DND-41 (cell line): ENCODE measurements at regions not wholly inside any gene's neighbourhood (a gene's known extent, or its start where the extent isn't known, plus 50 kb on each side); places are given as distances from the start of the nearest gene placed in this dataset.
A peak's percentile ranks its signal among the peaks of the same experiment; 100 is the strongest.
"Not testable (repeated sequence)": the region's sequence is repeated elsewhere in the genome, so short reads cannot be mapped to it uniquely, and the experiment has no call there.

Experiments
- ATAC-seq: fragments of 200-7000 bp; cut with Tn5 transposase; 3 replicates; pipeline ENCODE4 v1.9.1; 2021; ENCODE audit warnings: low read depth; ENCODE audit not compliant: insufficient read depth
- DNase-seq: peaks from one replicate; pipeline ENCODE4 v3.0.0-alpha.2; 2020
- H2AFZ ChIP-seq: 2 replicates; pipeline ENCODE4 v1.6.0; 2012; ENCODE audit warnings: low read depth, low read length
- H3K27ac ChIP-seq: 2 replicates; pipeline ENCODE4 v1.5.1; 2012; ENCODE audit warnings: low read length, inconsistent platforms
- H3K27me3 ChIP-seq: fragments of 200-600 bp; sonication (generic); 2 replicates; pipeline ENCODE4 v1.6.0; 2012; ENCODE audit warnings: low read length, mild to moderate bottlenecking, inconsistent platforms; ENCODE audit not compliant: insufficient read depth, poor library complexity
- H3K36me3 ChIP-seq: 2 replicates; pipeline ENCODE4 v1.5.1; 2012; ENCODE audit warnings: low read length, inconsistent platforms; ENCODE audit not compliant: insufficient read depth
- H3K4me1 ChIP-seq: 2 replicates; pipeline ENCODE4 v1.5.1; 2012; ENCODE audit warnings: mild to moderate bottlenecking, low read length; ENCODE audit not compliant: insufficient read depth
- H3K4me2 ChIP-seq: 2 replicates; pipeline ENCODE4 v1.6.0; 2012; ENCODE audit warnings: mild to moderate bottlenecking, moderate library complexity, low read length, inconsistent platforms; ENCODE audit not compliant: insufficient read depth
- H3K4me3 ChIP-seq, 2 experiments: fragments of 200-600 bp in 1 of 2; shearing (Covaris generic) in 1 of 2; 2 replicates each; pipeline ENCODE4 v1.5.1; 2012 to 2016; ENCODE audit warnings: inconsistent platforms in 2 of 2, low read length in 2 of 2, mild to moderate bottlenecking in 2 of 2, low read depth in 1 of 2, moderate library complexity in 1 of 2
- H3K79me2 ChIP-seq: 2 replicates; pipeline ENCODE4 v1.6.0; 2012; ENCODE audit warnings: low read length, inconsistent platforms; ENCODE audit not compliant: insufficient read depth
- H3K9ac ChIP-seq: 2 replicates; pipeline ENCODE4 v1.6.0; 2012; ENCODE audit warnings: low read depth, mild to moderate bottlenecking, inconsistent platforms, low read length, moderate library complexity
- H3K9me3 ChIP-seq: 2 replicates; pipeline ENCODE4 v1.5.1; 2012; ENCODE audit warnings: low read length, moderate library complexity, mild to moderate bottlenecking, inconsistent platforms; ENCODE audit not compliant: insufficient read depth, severe bottlenecking
- H4K20me1 ChIP-seq: 2 replicates; pipeline ENCODE4 v1.6.0; 2012; ENCODE audit warnings: low read length; ENCODE audit not compliant: insufficient read depth
- CTCF ChIP-seq: IDR thresholded peaks from 2 replicates; pipeline ENCODE4 v1.5.1; 2012; ENCODE audit warnings: borderline replicate concordance, low read length, moderate library complexity, mild to moderate bottlenecking; ENCODE audit not compliant: poor library complexity, severe bottlenecking; ENCODE audit errors: extremely low read depth
- EZH2 ChIP-seq: IDR thresholded peaks from 3 replicates; pipeline ENCODE4 v1.6.1; 2012; ENCODE audit warnings: borderline replicate concordance, low read depth, mild to moderate bottlenecking, moderate library complexity, low read length, inconsistent platforms; ENCODE audit not compliant: severe bottlenecking

- Histone ChIP-seq H4K20me1 (no peaks in the 10 kb centered on the region), H3K9ac (no peak overlapping the region), H3K27me3 (peaks cover 2% of the 10 kb centered on the region), H3K4me1 (no peaks in the 10 kb centered on the region), H3K4me3 (no peak overlapping the region), H2AFZ (no peak overlapping the region), H3K27ac (no peak overlapping the region), H3K36me3 (no peaks in the 10 kb centered on the region), H3K4me2 (no peak overlapping the region), H3K9me3 (no peaks in the 10 kb centered on the region), H3K79me2 (no peaks in the 10 kb centered on the region)
- no peak for ATAC-seq
- TF ChIP-seq EZH2 = no peak
- no peak for TF ChIP-seq CTCF
- DNase-seq = no peak
Observed at GRCh38 chr1:113201560-113201959, 128.6 kb downstream of the LRIG2 start.

- no peaks in the 10 kb centered on the region for H3K9me3 ChIP-seq
- peaks cover 5% of the 10 kb centered on the region for H3K27me3 ChIP-seq
- no peak overlapping the region for H3K27ac ChIP-seq
- ATAC-seq (no peak), DNase-seq (no peak)
- H2AFZ ChIP-seq = no peak overlapping the region
- no peak overlapping the region for H3K9ac ChIP-seq
- no peaks in the 10 kb centered on the region for H3K4me1 ChIP-seq
- TF ChIP-seq EZH2 (no peak), CTCF (no peak)
- H3K4me2 ChIP-seq = no peak overlapping the region
- H3K36me3 ChIP-seq = no peaks in the 10 kb centered on the region
- H3K79me2 ChIP-seq = no peaks in the 10 kb centered on the region
- no peak overlapping the region for H3K4me3 ChIP-seq
- no peaks in the 10 kb centered on the region for H4K20me1 ChIP-seq
Observed at GRCh38 chr1:113205980-113206766, 133.2 kb downstream of the LRIG2 start.

- Histone ChIP-seq H3K4me3 (no peak overlapping the region), H3K27ac (no peak overlapping the region), H3K79me2 (no peaks in the 10 kb centered on the region), H3K36me3 (no peaks in the 10 kb centered on the region), H3K4me2 (no peak overlapping the region), H2AFZ (no peak overlapping the region), H3K9me3 (no peaks in the 10 kb centered on the region), H3K27me3 (peaks cover 5% of the 10 kb centered on the region), H3K4me1 (no peaks in the 10 kb centered on the region), H4K20me1 (no peaks in the 10 kb centered on the region), H3K9ac (no peak overlapping the region)
- peak; percentile 37; the same call in 1 of the 3 replicates for ATAC-seq
- no peak for TF ChIP-seq CTCF
- TF ChIP-seq EZH2 = no peak
- DNase-seq = no peak
Observed at GRCh38 chr1:113207019-113207418, 134.0 kb downstream of the LRIG2 start.

- H3K4me2 ChIP-seq = no peak overlapping the region
- no peak overlapping the region for H2AFZ ChIP-seq
- H4K20me1 ChIP-seq = no peaks in the 10 kb centered on the region
- H3K79me2 ChIP-seq = no peaks in the 10 kb centered on the region
- H3K27me3 ChIP-seq = peaks cover 5% of the 10 kb centered on the region
- H3K9me3 ChIP-seq = no peaks in the 10 kb centered on the region
- ATAC-seq = no peak
- no peak for TF ChIP-seq CTCF
- TF ChIP-seq EZH2 = no peak
- no peak for DNase-seq
- H3K4me1 ChIP-seq = no peaks in the 10 kb centered on the region
- no peak overlapping the region for H3K9ac ChIP-seq
- no peaks in the 10 kb centered on the region for H3K36me3 ChIP-seq
- no peak overlapping the region for H3K4me3 ChIP-seq
- H3K27ac ChIP-seq = no peak overlapping the region
Observed at GRCh38 chr1:113207457-113207856, 134.5 kb downstream of the LRIG2 start.

GRCh38 chr1:113208425-113208824 lies 135.4 kb downstream of the LRIG2 start:
- H2AFZ ChIP-seq, H4K20me1 ChIP-seq, H3K4me1 ChIP-seq, H3K36me3 ChIP-seq, H3K4me2 ChIP-seq, ATAC-seq, H3K27ac ChIP-seq, H3K79me2 ChIP-seq, H3K9ac ChIP-seq, H3K9me3 ChIP-seq, DNase-seq, H3K27me3 ChIP-seq, H3K4me3 ChIP-seq: not testable (repeated sequence)
